Transverse colon (tissue), 4 donors: ENCODE measurements at regions not wholly inside any gene's neighbourhood (a gene's known extent, or its start where the extent isn't known, plus 50 kb on each side); places are given as distances from the start of the nearest gene placed in this dataset.

Experiments
- CTCF ChIP-seq, 5 experiments: fragments of 200-600 bp in 3 of 5; fragments of 450-650 bp in 2 of 5; sonication (generic) in 3 of 5; IDR thresholded peaks; 1 replicate in 2 of 5; 2 replicates in 3 of 5; pipeline ENCODE4 v1.5.1; 2016 to 2017; ENCODE audit warnings: antibody characterized with exemption in 5 of 5, inconsistent platforms in 3 of 5, mild to moderate bottlenecking in 2 of 5, moderate library complexity in 1 of 5
- POLR2AphosphoS5 ChIP-seq, 3 donors: sonication (generic); formaldehyde crosslinking; IDR thresholded peaks; one replicate each; pipeline ENCODE4 v1.6.1; 2016; ENCODE audit warnings: antibody characterized with exemption in 3 of 3

GRCh38 chr3:30368978-30369377, 237.4 kb upstream of the TGFBR2 start:
- TF ChIP-seq CTCF (IDR thresholded peaks at IDR 0.05) (no peak), POLR2AphosphoS5 (IDR thresholded peaks at IDR 0.05) (no peak)
